NCI-H226 (cell line): ENCODE measurements at regions not wholly inside any gene's neighbourhood (a gene's known extent, or its start where the extent isn't known, plus 50 kb on each side); places are given as distances from the start of the nearest gene placed in this dataset.

Experiments used
- DNase-seq: peaks from one replicate; pipeline ENCODE4 v3.0.0-alpha.2; 2015

DNA sequence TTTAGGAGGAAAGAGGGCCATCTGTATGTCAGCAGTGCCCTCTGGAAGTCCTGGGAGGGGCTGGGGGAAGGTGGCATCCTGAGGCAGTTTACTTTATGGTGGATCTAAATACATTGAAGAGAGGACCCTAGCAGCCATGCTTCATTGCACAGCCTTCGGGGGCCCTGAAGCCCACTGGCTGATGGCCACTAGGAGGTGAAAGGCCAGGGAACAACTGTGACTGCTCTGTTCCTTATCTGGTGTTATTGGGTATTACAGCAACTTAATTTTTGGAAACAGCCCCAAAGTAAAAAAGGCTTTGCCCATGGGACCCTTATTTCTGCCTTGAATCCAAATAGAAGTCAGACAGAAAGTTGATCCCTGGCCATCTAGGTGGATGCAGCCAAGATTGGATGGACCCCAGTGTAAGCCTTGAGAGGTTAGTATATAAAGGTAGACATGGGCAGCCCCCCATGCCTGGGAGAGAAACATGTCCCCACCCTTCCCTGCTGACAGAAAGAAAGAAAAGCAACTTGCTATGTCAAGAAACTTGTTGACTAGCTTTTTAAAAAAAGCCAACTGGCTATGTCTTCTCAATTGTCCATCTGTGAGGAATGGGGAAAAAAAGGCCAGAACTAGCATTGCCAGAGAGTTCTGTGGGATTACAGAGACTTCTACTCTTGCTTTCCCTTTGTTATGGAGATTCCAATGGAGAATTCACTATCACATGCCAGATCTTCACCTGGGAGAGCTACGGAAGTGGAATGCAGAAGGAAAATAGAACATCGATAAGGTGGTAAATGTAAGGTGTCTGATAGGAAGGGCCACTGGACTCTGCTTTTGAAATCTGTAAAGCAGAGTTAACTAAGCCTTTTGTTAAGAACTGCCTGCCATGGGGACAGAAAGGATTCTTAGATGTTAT, 58.6 kb upstream of the OSR1 start:
- DNase-seq: no peak

DNA sequence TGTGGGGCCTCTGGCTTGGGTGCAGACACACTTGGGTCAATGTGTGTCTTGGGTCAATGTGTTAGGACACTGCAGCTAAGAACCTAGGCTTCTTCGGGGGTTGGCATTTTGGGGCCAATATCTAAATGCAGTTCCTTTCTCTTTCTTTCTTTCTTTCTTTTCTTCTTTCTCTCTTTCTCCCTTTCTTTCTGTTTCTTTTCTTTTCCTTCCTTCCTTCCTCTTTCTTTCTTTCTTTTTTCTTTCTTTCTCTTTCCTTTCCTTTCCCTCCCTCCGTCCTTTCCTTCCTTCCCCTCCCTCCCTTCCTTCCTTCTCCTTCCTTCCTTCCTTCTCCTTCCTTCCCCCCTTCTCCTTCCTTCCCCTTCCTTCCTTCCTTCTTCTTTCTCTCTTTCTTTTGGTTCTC, 57.7 kb upstream of the OSR1 start:
- no peak for DNase-seq

DNA sequence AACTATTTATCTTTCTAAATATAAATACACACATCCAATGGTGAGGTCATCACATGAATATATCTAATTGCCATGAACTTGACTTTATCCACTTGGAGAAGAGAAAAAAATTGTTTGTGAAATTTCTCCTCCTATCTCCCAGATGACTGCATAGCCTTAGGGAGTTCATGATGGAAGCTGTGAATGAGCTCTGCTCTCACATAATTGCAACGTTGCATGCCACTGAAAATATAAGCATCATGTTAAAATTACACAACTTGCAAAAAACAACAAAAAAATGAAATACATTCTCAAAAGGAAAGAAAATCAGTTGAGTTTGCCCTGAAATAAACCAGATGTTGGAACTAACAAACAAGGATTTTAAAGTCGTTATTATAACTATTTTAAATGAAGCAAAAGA, 50.6 kb upstream of the OSR1 start:
- peak; percentile 88 for DNase-seq

DNA sequence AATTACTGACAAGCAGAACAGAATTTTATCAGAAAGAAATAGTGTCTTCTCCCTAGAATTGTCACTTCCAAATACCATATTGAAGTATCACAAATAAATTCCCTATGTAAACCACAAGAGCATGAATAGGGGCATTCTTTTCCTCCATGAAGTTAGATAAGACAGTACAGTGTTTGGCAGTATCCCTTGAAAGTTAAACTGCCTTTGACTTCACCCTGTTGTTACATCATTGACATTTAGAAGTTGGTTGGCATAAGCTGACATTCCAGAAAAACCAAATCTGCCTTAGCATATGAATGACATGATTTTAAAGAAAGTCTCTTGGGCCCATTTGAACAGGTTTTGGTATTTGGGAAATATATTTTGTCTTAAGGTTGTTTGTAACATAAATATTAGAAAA, 50.2 kb upstream of the OSR1 start:
- DNase-seq: peak; percentile 90
